GM12878 (cell line): ENCODE measurements at regions not wholly inside any gene's neighbourhood (a gene's known extent, or its start where the extent isn't known, plus 50 kb on each side); places are given as distances from the start of the nearest gene placed in this dataset.

ENCODE experiments used
- ATAC-seq: fragments of 200-7000 bp; cut with Tn5 transposase; 3 replicates; pipeline ENCODE4 v1.9.1; 2020; ENCODE audit warnings: mild to moderate bottlenecking, moderate library complexity
- BruUV-seq: library from RNA; stranded (reverse); fragments of 400-500 nt; replicated peaks from 2 replicates; lab custom pipeline; 2021; lab: Mats Ljungman, UMichigan
- CTCF ChIA-PET: fragments of 300-600 bp; sonication (Branson Sonifier 250); formaldehyde crosslinking; extraction: SDS; loops from one replicate; lab custom pipeline; 2021; ENCODE audit warnings: inconsistent platforms; lab: Yijun Ruan, JAX
- POLR2A ChIA-PET: fragments of 350-600 bp; formaldehyde crosslinking; extraction: SDS; loops from one replicate; lab custom pipeline; 2021; ENCODE audit warnings: inconsistent platforms; lab: Charles Lee
- RAD21 ChIA-PET: fragments of 300-600 bp; sonication (Branson Sonifier 250); formaldehyde crosslinking; loops from one replicate; lab custom pipeline; 2023; ENCODE audit warnings: antibody characterized with exemption; ENCODE audit not compliant: unreplicated experiment; lab: Charles Lee
- SMC1A ChIA-PET: fragments of 300-600 bp; sonication (Branson Sonifier 250); formaldehyde crosslinking; loops from one replicate; lab custom pipeline; 2023; ENCODE audit not compliant: unreplicated experiment, uncharacterized antibody; lab: Charles Lee
- DNase-seq: peaks from one replicate; pipeline ENCODE4 v3.0.0-alpha.2; 2011; ENCODE audit warnings: low read depth, low spot score
- FAIRE-seq: peaks from 3 replicates; lab custom pipeline; 2011; peaks lifted over from hg19 to GRCh38; lab: Jason Lieb, UNC
- H2AFZ ChIP-seq: 2 replicates; pipeline ENCODE4 v1.6.0; 2011; ENCODE audit warnings: low read depth, low read length, control low read depth; ENCODE audit not compliant: control insufficient read depth
- H3K27ac ChIP-seq: 2 replicates; pipeline ENCODE4 v1.5.1; 2011; ENCODE audit warnings: control low read depth; ENCODE audit not compliant: control insufficient read depth, insufficient read depth
- H3K27me3 ChIP-seq, 2 experiments: replicated peaks in 1 of 2; 2 replicates each; pipeline versions ENCODE4 v1.6.0 to v1.6.1; 2011; ENCODE audit warnings: low read length in 1 of 2; ENCODE audit not compliant: control insufficient read depth in 2 of 2, insufficient read depth in 2 of 2
- H3K36me3 ChIP-seq, 2 experiments: 2 replicates each; pipeline ENCODE4 v1.5.1; 2011; ENCODE audit warnings: low read length in 1 of 2; ENCODE audit not compliant: control insufficient read depth in 2 of 2, insufficient read depth in 2 of 2
- H3K4me1 ChIP-seq: 2 replicates; pipeline ENCODE4 v1.6.1; 2011; ENCODE audit warnings: mild to moderate bottlenecking, low read length, moderate library complexity, mixed read lengths; ENCODE audit not compliant: control insufficient read depth, insufficient read depth
- H3K4me2 ChIP-seq: 2 replicates; pipeline ENCODE4 v1.6.0; 2011; ENCODE audit warnings: control low read depth; ENCODE audit not compliant: control insufficient read depth, insufficient read depth
- H3K4me3 ChIP-seq: fragments of 200-600 bp; sonication (generic); 2 replicates; pipeline ENCODE4 v1.5.1; 2016
- H3K79me2 ChIP-seq: 2 replicates; pipeline ENCODE4 v1.6.0; 2011; ENCODE audit warnings: low read length; ENCODE audit not compliant: control insufficient read depth, insufficient read depth
- H3K9ac ChIP-seq: 2 replicates; pipeline ENCODE4 v1.8.0; 2011; ENCODE audit warnings: low read length, control low read depth, mixed read lengths; ENCODE audit not compliant: control insufficient read depth, insufficient read depth
- H3K9me3 ChIP-seq: replicated peaks from 3 replicates; pipeline ENCODE4 v1.5.1; 2011; ENCODE audit warnings: mild to moderate bottlenecking, low read length; ENCODE audit not compliant: control insufficient read depth, insufficient read depth
- H4K20me1 ChIP-seq: 2 replicates; pipeline ENCODE4 v1.6.0; 2011; ENCODE audit not compliant: control insufficient read depth, insufficient read depth
- EZH2 ChIP-seq: IDR thresholded peaks from 2 replicates; pipeline ENCODE4 v1.6.1; 2012; ENCODE audit warnings: low read depth, mild to moderate bottlenecking, control low read depth, inconsistent platforms, low read length, borderline replicate concordance; ENCODE audit not compliant: control insufficient read depth
- FOXM1 ChIP-seq: IDR thresholded peaks from 2 replicates; pipeline ENCODE4 v1.6.1; 2012; ENCODE audit warnings: low read depth, mild to moderate bottlenecking, inconsistent platforms, low read length, moderate library complexity
- POU2F2 ChIP-seq: IDR thresholded peaks from 3 replicates; pipeline ENCODE4 v1.6.1; 2011; ENCODE audit warnings: low read depth, mild to moderate bottlenecking, low read length, borderline replicate concordance
- SMAD1 ChIP-seq: fragments of 450-650 bp; IDR thresholded peaks from 2 replicates; pipeline ENCODE4 v1.6.1; 2018; ENCODE audit warnings: mild to moderate bottlenecking, low read depth; ENCODE audit not compliant: partially characterized antibody
- SREBF2 ChIP-seq: IDR thresholded peaks from 2 replicates; pipeline ENCODE4 v1.6.1; 2012; ENCODE audit warnings: mild to moderate bottlenecking, low read length
- ZBED1 ChIP-seq: IDR thresholded peaks from 2 replicates; pipeline ENCODE4 v1.6.1; 2016; ENCODE audit warnings: borderline replicate concordance
- ZNF207 ChIP-seq: fragments of 450-650 bp; IDR thresholded peaks from 2 replicates; pipeline ENCODE4 v1.6.1; 2014; ENCODE audit warnings: antibody characterized with exemption, mild to moderate bottlenecking, borderline replicate concordance
- WGBS: methylation state at CpG from one replicate; pipeline ENCODE4 v1.1.6; 2016; ENCODE audit warnings: low lambda C conversion rate; ENCODE audit not compliant: insufficient replicate concordance, insufficient coverage; ENCODE audit errors: missing lambda C conversion rate; 5-methylcytosine and 5-hydroxymethylcytosine counted together
- in situ Hi-C: fragments of 300-500 bp; cut with MboI; formaldehyde crosslinking; loops from 9 replicates; pipeline ENCODE4 v1.14.3; 2018; ENCODE audit warnings: mixed read lengths
- intact Hi-C: fragments of 100-400 bp; cut with micrococcal nuclease; formaldehyde crosslinking; loops from one replicate; pipeline ENCODE4 v1.14.2; 2022; ENCODE audit not compliant: unreplicated experiment
- TF ChIP-seq, protein P1 (sequence below): IDR thresholded peaks from 2 replicates; pipeline ENCODE4 v1.6.1; 2011; ENCODE audit warnings: low read depth, low read length, improper control_type of control experiment, borderline replicate concordance
- TF ChIP-seq, protein P2 (sequence below): fragments of 450-650 bp; IDR thresholded peaks from 2 replicates; pipeline ENCODE4 v1.6.1; 2016; ENCODE audit warnings: mild to moderate bottlenecking

GRCh38 chr10:89954061-89954460 is 252.7 kb downstream of the KIF20B start:
- DNase-seq: no peak
- TF ChIP-seq POU2F2: no peak
- TF ChIP-seq, protein P1, sequence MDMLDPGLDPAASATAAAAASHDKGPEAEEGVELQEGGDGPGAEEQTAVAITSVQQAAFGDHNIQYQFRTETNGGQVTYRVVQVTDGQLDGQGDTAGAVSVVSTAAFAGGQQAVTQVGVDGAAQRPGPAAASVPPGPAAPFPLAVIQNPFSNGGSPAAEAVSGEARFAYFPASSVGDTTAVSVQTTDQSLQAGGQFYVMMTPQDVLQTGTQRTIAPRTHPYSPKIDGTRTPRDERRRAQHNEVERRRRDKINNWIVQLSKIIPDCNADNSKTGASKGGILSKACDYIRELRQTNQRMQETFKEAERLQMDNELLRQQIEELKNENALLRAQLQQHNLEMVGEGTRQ: no peak
- TF ChIP-seq, protein P2, sequence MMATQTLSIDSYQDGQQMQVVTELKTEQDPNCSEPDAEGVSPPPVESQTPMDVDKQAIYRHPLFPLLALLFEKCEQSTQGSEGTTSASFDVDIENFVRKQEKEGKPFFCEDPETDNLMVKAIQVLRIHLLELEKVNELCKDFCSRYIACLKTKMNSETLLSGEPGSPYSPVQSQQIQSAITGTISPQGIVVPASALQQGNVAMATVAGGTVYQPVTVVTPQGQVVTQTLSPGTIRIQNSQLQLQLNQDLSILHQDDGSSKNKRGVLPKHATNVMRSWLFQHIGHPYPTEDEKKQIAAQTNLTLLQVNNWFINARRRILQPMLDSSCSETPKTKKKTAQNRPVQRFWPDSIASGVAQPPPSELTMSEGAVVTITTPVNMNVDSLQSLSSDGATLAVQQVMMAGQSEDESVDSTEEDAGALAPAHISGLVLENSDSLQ: no peak
- no peak for TF ChIP-seq SMAD1
- no peak for TF ChIP-seq ZBED1
- TF ChIP-seq FOXM1: no peak
- TF ChIP-seq SREBF2: no peak
- TF ChIP-seq ZNF207: no peak
- no peak for TF ChIP-seq EZH2
- RAD21 ChIA-PET: interaction anchor here (1.2 to 1.7 kb wide), 2 partner anchors 176 to 184 kb away, joined by 4 to 5 read pairs; no protein-coding TSS in a partner anchor
- WGBS: 26% methylated on average over 3 of the region's 3 CpGs
- BruUV-seq: no TSS peak
- ATAC-seq: no peak
- no peak overlapping the region for H3K9ac ChIP-seq
- no peaks in the 10 kb centered on the region for H3K4me1 ChIP-seq
- no peak overlapping the region for H3K4me3 ChIP-seq
- CTCF ChIA-PET: interaction anchor here (1.2 to 2.3 kb wide), 3 partner anchors 94 to 185 kb away, joined by 3 to 9 read pairs (median 4); no protein-coding TSS in a partner anchor
- FAIRE-seq: no peak
- H3K27ac ChIP-seq: no peak overlapping the region
- SMC1A ChIA-PET: interaction anchor here (0.6 to 3.2 kb wide), 6 partner anchors 9 to 640 kb away, joined by 3 to 19 read pairs (median 3); no protein-coding TSS in a partner anchor
- H3K36me3 ChIP-seq: no peaks in the 10 kb centered on the region
- H3K9me3 ChIP-seq: peaks cover 5% of the 10 kb centered on the region; the same call in 1 of the 3 replicates
- POLR2A ChIA-PET: no interaction called here
- no peaks in the 10 kb centered on the region for H3K27me3 ChIP-seq
- no peaks in the 10 kb centered on the region for H4K20me1 ChIP-seq
- no peak overlapping the region for H2AFZ ChIP-seq
- in situ Hi-C loops (no loop called here), intact Hi-C loops (loop anchor here (2.0 to 10.0 kb wide), 5 partner anchors 133 to 911 kb away; no protein-coding TSS in a partner anchor)
- no peaks in the 10 kb centered on the region for H3K79me2 ChIP-seq
- no peak overlapping the region for H3K4me2 ChIP-seq
